ENCODE measurements at regions not wholly inside any gene's neighbourhood (a gene's known extent, or its start where the extent isn't known, plus 50 kb on each side); places are given as distances from the start of the nearest gene placed in this dataset.

DNA sequence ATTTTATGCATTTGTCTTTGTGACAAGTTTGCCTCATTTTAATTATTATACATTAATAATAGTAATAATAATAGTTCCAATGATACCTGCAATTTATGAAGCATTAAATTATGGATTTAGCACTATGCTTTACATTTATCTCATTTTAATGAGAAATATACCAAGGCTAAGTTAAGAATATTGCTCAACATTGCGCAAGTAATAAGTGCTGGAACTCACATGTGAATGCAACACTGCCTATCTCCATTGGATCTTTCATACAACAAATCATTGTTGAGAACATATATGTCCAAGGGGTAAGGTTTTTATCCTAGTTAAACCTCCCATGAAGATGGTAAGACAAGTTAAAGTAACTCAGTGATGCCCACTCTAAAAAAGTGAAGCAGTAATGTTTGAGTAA, 703.7 kb upstream of the SOX9 start:
- no peak for DNase-seq (ENCODE audit: low read depth)
- no peak overlapping the region for H3K4me3 ChIP-seq (ENCODE audit: low read depth, low read length)
- TF ChIP-seq, protein P1, sequence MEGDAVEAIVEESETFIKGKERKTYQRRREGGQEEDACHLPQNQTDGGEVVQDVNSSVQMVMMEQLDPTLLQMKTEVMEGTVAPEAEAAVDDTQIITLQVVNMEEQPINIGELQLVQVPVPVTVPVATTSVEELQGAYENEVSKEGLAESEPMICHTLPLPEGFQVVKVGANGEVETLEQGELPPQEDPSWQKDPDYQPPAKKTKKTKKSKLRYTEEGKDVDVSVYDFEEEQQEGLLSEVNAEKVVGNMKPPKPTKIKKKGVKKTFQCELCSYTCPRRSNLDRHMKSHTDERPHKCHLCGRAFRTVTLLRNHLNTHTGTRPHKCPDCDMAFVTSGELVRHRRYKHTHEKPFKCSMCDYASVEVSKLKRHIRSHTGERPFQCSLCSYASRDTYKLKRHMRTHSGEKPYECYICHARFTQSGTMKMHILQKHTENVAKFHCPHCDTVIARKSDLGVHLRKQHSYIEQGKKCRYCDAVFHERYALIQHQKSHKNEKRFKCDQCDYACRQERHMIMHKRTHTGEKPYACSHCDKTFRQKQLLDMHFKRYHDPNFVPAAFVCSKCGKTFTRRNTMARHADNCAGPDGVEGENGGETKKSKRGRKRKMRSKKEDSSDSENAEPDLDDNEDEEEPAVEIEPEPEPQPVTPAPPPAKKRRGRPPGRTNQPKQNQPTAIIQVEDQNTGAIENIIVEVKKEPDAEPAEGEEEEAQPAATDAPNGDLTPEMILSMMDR (conservative IDR thresholded peaks at IDR 0.05; ENCODE audit: low read depth, low read length) = no peak

DNA sequence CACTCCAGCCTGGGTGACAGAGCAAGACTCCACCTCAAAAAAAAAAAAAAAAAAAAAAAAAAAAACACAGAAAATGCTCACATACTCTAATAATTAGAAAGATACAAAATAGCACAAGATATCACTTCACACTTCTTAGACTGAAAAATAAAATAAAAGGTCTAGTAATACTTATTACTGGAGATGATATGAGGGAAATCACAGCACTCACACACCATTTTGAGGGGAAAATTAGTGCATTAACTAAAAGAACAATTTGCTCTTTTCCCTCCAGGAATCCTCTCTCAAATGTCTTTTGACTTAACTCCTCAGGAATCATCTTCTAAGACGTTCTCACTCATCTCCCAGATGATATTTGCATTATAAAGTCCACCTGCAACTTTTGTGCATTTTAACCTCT, 697.9 kb upstream of the SOX9 start:
- no peak for DNase-seq (ENCODE audit: low read depth)
- TF ChIP-seq, protein P1 (conservative IDR thresholded peaks at IDR 0.05; ENCODE audit: low read depth, low read length) = no peak
- no peak overlapping the region for H3K4me3 ChIP-seq (ENCODE audit: low read depth, low read length)

DNA sequence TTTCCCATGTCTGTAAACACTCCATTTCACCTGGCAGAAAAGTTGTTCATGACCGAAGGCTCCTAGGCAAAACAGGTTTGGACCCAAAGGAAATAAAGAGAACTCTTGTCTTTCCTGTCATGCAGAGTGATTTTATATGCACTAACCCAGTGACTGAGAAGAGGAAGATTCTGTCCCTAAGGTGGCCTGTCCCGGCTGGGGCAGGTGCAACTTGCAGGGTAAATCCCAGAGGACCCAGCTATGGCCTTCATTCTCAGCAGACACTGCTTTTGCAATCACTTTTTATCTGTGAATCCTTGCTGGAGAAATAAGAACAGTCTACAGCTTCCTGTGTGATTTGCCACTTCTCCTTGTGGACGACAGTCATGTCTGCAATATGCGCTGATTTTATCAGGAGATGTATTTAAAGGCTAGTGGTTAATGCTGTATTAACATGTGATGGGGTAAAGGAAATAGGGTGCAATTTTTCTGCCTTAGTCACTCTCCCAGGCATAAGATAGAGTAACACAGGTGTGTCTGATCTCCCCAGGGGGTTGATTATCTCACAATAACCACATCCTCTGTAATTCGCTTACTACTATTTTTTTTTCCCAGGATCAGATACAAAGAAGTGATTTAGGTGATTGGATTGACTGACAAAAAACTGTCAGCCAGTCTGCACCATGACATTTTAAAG, 696.8 kb upstream of the SOX9 start:
- peak; percentile 52 for DNase-seq (ENCODE audit: low read depth)
- no peak overlapping the region for H3K4me3 ChIP-seq (ENCODE audit: low read depth, low read length)
- TF ChIP-seq, protein P1 (conservative IDR thresholded peaks at IDR 0.05; ENCODE audit: low read depth, low read length) = peak; percentile 7

DNA sequence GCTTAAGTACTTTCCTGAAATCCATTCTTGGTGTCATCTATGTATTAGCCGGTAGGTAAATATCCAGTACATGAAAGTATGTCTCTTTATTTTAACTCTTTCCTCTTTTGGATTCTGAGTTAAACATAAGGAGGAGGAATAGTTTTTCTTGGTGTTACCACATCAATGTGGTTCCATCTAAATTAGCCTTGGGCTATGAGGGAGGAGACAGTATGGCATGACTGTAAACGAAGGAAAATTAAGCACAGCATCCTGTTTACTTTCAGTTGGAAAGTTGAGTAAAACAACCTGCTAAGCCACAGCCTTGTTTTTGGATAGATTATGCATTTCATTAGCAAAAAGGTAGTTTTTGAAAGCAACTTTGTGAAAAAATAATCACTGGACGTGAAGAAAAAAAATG, 693.0 kb upstream of the SOX9 start:
- DNase-seq (ENCODE audit: low read depth) = no peak
- no peak overlapping the region for H3K4me3 ChIP-seq (ENCODE audit: low read depth, low read length)
- TF ChIP-seq, protein P1 (conservative IDR thresholded peaks at IDR 0.05; ENCODE audit: low read depth, low read length) = no peak

DNA sequence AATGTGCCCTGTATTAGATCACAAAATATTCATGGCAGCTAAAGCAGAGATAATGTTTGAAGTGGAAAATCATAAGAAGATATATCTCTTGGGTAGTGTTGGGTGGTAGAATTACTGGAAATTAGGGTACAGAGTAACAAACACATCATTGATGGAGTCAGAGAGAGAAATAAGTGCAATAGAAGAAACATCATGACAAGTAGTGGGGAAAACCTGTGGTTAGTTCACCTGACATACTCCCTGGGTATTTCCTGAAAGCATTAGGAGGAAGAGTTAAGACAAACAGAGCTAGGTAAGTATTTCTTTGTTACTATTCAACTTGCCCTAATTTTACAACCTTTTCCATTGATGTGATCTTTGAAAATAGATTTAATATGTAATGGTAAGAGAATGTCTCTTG, 691.9 kb upstream of the SOX9 start:
- TF ChIP-seq, protein P1 (conservative IDR thresholded peaks at IDR 0.05; ENCODE audit: low read depth, low read length) = no peak
- no peak overlapping the region for H3K4me3 ChIP-seq (ENCODE audit: low read depth, low read length)
- DNase-seq (ENCODE audit: low read depth) = no peak

DNA sequence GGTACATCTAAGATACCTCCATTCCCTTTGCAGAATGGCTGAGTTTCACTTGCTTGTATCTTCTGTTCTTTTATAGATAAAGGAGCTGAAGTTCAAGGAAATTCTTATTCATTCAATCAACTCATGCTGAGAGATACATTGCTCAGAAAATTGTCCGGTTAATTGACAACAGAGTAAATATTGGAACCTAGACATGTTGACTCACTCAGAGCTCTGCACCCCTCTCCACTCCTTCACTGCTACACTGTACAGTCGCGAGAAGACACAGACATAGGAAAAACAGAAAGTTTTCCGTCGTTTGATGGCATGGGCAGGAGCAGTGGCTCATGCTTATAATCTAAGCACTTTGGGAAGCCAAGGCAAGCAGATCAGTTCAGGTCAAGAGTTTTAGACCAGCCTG, 690.5 kb upstream of the SOX9 start:
- DNase-seq (ENCODE audit: low read depth) = no peak
- H3K4me3 ChIP-seq (ENCODE audit: low read depth, low read length) = no peak overlapping the region
- TF ChIP-seq, protein P1 (conservative IDR thresholded peaks at IDR 0.05; ENCODE audit: low read depth, low read length) = no peak

DNA sequence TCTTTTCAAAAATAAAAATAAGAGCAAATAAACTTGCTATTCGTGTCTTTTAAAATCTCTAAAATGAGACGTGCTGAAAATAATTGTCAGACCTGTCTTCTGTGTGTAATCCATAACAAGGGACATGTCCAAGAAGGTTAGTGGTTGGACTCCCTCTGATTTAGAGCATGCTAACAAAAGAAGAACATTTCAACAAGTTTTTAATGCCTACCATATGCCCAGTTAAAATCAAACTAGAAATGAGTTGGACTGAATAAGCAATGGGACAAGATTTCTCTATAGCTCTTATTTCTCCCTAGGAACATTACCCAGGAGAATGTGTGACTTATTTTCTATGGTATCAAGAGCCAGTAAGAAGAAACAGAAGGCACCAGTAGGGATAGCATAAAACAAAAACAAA, 689.7 kb upstream of the SOX9 start:
- no peak for DNase-seq (ENCODE audit: low read depth)
- no peak overlapping the region for H3K4me3 ChIP-seq (ENCODE audit: low read depth, low read length)
- TF ChIP-seq, protein P1 (conservative IDR thresholded peaks at IDR 0.05; ENCODE audit: low read depth, low read length) = no peak
